Urinary bladder (tissue), 3 donors: ENCODE measurements at regions not wholly inside any gene's neighbourhood (a gene's known extent, or its start where the extent isn't known, plus 50 kb on each side); places are given as distances from the start of the nearest gene placed in this dataset.

Experiments
- DNase-seq: peaks from one replicate; pipeline ENCODE4 v3.0.0-alpha.2; 2015; ENCODE audit errors: extremely low spot score
- H3K27ac ChIP-seq: one replicate; pipeline ENCODE4 v1.5.1; 2013; ENCODE audit warnings: low read depth, mild to moderate bottlenecking, moderate library complexity
- H3K36me3 ChIP-seq: one replicate; pipeline ENCODE4 v1.6.1; 2013; ENCODE audit warnings: mild to moderate bottlenecking, moderate library complexity; ENCODE audit not compliant: insufficient read depth
- H3K4me1 ChIP-seq: one replicate; pipeline ENCODE4 v1.6.1; 2013; ENCODE audit warnings: mild to moderate bottlenecking, moderate library complexity; ENCODE audit not compliant: insufficient read depth
- H3K4me3 ChIP-seq: one replicate; pipeline ENCODE4 v1.5.1; 2013; ENCODE audit warnings: low read depth, low read length
- WGBS: extraction: QIAGEN DNeasy Blood & Tissue Kit; methylation state at CpG from one replicate; pipeline ENCODE4 v1.1.7; 2013; 5-methylcytosine and 5-hydroxymethylcytosine counted together
- donor health status: healthy with polysubstance abuse.
- donor health status: healthy.

- no peak overlapping the region for H3K4me3 ChIP-seq
- no peaks in the 10 kb centered on the region for H3K36me3 ChIP-seq
- DNase-seq = no peak
- H3K27ac ChIP-seq = no peak overlapping the region
- H3K4me1 ChIP-seq = no peaks in the 10 kb centered on the region
- 83% methylated on average over 2 of the region's 2 CpGs for WGBS
Observed at GRCh38 chr5:31137676-31138075, 55.8 kb upstream of the CDH6 start.

GRCh38 chr5:31135542-31135941 is 57.9 kb upstream of the CDH6 start:
- Histone ChIP-seq H3K4me3 (no peak overlapping the region), H3K27ac (no peak overlapping the region), H3K4me1 (no peaks in the 10 kb centered on the region), H3K36me3 (no peaks in the 10 kb centered on the region)
- WGBS = 97% methylated on average over 5 of the region's 5 CpGs
- no peak for DNase-seq

GRCh38 chr5:31133488-31133887 is 60.0 kb upstream of the CDH6 start:
- no peaks in the 10 kb centered on the region for H3K4me1 ChIP-seq
- no peak overlapping the region for H3K4me3 ChIP-seq
- no peaks in the 10 kb centered on the region for H3K36me3 ChIP-seq
- H3K27ac ChIP-seq = no peak overlapping the region
- no peak for DNase-seq
- 59% methylated on average over 4 of the region's 4 CpGs for WGBS

DNA sequence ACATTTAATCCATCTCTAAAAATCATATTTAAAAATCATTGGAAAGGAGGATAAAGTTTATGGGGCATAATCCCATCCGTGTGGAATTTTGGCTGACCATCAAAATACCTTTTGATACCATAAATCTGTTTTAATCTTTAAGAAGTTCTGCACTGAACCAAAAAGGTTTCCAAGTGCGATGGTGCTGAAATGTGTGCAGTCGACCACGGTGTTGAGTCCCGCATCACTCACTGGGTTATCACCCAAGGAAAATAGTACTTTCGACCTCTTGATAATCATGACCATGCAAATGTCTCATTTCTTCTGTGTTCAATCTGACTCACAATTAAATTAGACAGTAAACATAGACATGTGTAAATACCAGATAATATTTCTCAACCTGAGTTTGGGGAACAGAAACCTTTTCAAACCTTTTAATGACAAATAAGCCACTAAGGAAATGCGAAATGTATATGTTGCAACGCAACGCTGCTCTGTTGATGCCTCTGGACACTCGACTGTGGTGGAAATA is 62.0 kb upstream of the CDH6 start:
- DNase-seq = no peak
- Histone ChIP-seq H3K27ac (no peak overlapping the region), H3K4me1 (no peaks in the 10 kb centered on the region), H3K36me3 (no peaks in the 10 kb centered on the region), H3K4me3 (no peak overlapping the region)
- WGBS = 56% methylated on average over 10 of the region's 10 CpGs

GRCh38 chr5:31130676-31131075 is 62.8 kb upstream of the CDH6 start:
- 77% methylated on average over 2 of the region's 2 CpGs for WGBS
- no peak for DNase-seq
- no peaks in the 10 kb centered on the region for H3K4me1 ChIP-seq
- H3K4me3 ChIP-seq = no peak overlapping the region
- no peaks in the 10 kb centered on the region for H3K36me3 ChIP-seq
- no peak overlapping the region for H3K27ac ChIP-seq

GRCh38 chr5:31124651-31125305 is 68.7 kb upstream of the CDH6 start:
- Histone ChIP-seq H3K4me3 (no peak overlapping the region), H3K27ac (no peak overlapping the region)

GRCh38 chr5:31124026-31124425 is 69.5 kb upstream of the CDH6 start:
- 92% methylated on average over 1 of the region's 1 CpG for WGBS
- Histone ChIP-seq H3K4me1 (no peaks in the 10 kb centered on the region), H3K36me3 (no peaks in the 10 kb centered on the region), H3K27ac (no peak overlapping the region), H3K4me3 (no peak overlapping the region)
- DNase-seq = no peak

More at GRCh38 chr5:31124651-31125305, 68.7 kb upstream of the CDH6 start:
- no peak for DNase-seq
- WGBS = 95% methylated on average over 5 of the region's 5 CpGs
- Histone ChIP-seq H3K4me1 (no peaks in the 10 kb centered on the region), H3K36me3 (no peaks in the 10 kb centered on the region)

- Histone ChIP-seq H3K36me3 (no peaks in the 10 kb centered on the region), H3K4me3 (no peak overlapping the region), H3K4me1 (no peaks in the 10 kb centered on the region), H3K27ac (no peak overlapping the region)
- WGBS = 55% methylated on average over 4 of the region's 4 CpGs
- DNase-seq = peak; percentile 2
Observed at GRCh38 chr5:31122998-31123951, 70.2 kb upstream of the CDH6 start.

- no peak overlapping the region for H3K4me3 ChIP-seq
- no peaks in the 10 kb centered on the region for H3K36me3 ChIP-seq
- no peak for DNase-seq
- WGBS = 96% methylated on average over 2 of the region's 2 CpGs
- H3K4me1 ChIP-seq = no peaks in the 10 kb centered on the region
- no peak overlapping the region for H3K27ac ChIP-seq
Observed at GRCh38 chr5:31121224-31121623, 72.3 kb upstream of the CDH6 start.

DNA sequence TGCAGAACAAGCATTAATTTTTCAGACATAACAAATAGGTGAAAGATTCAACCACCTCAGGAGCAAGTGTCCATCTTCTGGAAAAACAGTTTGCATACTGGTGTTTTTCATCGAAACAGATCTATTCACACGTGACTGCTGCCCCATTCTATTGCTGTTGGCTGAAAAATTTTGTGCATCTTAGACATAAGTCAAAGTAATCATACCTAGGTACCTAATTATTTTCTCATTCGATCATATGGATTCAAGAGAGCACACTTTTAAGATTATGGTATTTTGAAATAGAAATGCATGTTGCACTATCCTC is 72.9 kb upstream of the CDH6 start:
- no peak overlapping the region for H3K27ac ChIP-seq
- no peak overlapping the region for H3K4me3 ChIP-seq
- 93% methylated on average over 3 of the region's 3 CpGs for WGBS
- DNase-seq = no peak
- H3K4me1 ChIP-seq = no peaks in the 10 kb centered on the region
- no peaks in the 10 kb centered on the region for H3K36me3 ChIP-seq

- Histone ChIP-seq H3K4me3 (no peak overlapping the region), H3K27ac (no peak overlapping the region), H3K36me3 (no peaks in the 10 kb centered on the region), H3K4me1 (no peaks in the 10 kb centered on the region)
- DNase-seq = no peak
- WGBS = 87% methylated on average over 7 of the region's 7 CpGs
Observed at GRCh38 chr5:31119938-31120641, 73.4 kb upstream of the CDH6 start.

DNA sequence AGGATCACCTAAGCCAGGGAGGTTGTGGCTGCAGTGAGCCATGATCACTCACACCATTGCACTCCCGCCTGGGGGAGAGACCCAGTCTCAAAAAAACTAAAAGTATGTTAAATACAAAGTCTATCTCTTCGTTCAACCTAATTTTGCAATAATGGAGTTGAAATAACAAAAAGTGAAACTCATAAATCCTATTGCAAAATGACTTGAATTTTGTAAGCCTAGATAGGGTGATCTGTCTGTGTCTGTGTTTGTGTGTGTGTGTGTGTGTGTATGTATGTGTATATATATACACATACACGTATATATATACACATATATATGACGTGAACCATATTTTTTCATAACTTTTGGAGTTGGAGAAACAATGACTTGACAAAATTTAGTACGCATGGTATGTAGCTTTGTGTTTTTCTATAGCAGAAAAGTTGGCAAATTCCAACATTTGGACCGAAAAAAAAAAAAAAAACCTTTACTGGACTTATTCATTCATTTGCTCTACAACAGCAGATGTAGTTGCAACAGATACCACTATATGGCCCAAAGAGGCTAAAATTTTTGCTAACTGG is 76.9 kb upstream of the CDH6 start:
- WGBS = 84% methylated on average over 6 of the region's 6 CpGs
- H3K4me1 ChIP-seq = no peaks in the 10 kb centered on the region
- DNase-seq = no peak
- no peak overlapping the region for H3K4me3 ChIP-seq
- no peak overlapping the region for H3K27ac ChIP-seq
- H3K36me3 ChIP-seq = no peaks in the 10 kb centered on the region

DNA sequence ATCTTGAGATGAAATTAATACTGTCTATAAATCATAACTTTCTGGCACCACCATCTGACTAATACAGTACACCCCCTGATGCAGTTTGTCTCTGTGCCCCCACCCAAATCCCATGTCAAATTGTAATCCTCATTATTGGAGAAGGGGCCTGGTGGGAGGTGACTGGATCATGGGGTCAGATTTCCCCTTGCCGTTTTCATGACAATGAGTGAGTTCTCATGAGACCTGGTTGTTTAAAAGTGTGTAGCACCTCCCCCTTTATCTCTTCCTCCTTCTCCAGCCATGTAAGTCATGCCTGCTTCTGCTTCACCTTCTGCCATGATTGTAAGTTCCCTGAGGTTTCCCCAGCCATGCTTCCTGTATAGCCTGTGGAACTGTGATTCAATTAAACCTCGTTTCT is 78.7 kb upstream of the CDH6 start:
- no peak overlapping the region for H3K27ac ChIP-seq
- H3K4me1 ChIP-seq = no peaks in the 10 kb centered on the region
- WGBS = 59% methylated on average over 2 of the region's 2 CpGs
- no peaks in the 10 kb centered on the region for H3K36me3 ChIP-seq
- no peak for DNase-seq
- H3K4me3 ChIP-seq = no peak overlapping the region
